Glomerular endothelial cell (primary cell): ENCODE measurements at regions not wholly inside any gene's neighbourhood (a gene's known extent, or its start where the extent isn't known, plus 50 kb on each side); places are given as distances from the start of the nearest gene placed in this dataset.

Experiments
- DNase-seq: peaks from one replicate; pipeline ENCODE4 v3.0.0-alpha.2; 2011; ENCODE audit warnings: low read depth, low spot score; ENCODE audit errors: extremely low read depth

DNA sequence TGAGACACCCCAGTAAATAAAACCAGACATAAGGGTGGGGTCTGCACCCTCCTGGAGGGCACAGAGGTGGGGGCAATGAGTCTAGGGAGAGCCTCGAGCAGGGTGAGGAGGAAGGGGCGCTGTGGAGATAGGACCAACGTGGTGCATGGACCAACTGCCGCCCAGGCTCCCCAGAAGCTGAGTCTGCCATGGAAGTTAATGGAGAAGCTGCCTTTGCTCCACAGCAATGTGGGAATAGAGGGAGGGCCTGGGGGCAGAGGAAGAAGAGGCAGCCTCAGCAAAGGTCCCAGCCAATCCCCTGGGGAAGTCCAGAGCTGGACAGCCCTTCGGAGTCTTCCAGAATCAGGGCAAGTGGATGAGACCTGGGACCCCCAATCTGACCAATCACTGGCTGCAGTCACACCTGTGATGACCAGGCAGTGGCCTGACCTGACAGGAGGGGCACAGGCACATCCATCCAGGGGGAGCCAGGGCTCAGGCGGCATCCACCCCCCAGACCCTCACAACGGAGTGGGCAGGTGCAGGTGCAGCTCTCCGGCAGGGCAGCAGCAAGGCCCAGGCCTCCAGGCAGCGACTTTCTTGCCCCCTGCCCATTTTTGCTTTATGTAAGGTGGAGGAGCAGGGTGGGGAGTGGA, 242.2 kb upstream of the PPP2R2D start:
- DNase-seq: no peak

DNA sequence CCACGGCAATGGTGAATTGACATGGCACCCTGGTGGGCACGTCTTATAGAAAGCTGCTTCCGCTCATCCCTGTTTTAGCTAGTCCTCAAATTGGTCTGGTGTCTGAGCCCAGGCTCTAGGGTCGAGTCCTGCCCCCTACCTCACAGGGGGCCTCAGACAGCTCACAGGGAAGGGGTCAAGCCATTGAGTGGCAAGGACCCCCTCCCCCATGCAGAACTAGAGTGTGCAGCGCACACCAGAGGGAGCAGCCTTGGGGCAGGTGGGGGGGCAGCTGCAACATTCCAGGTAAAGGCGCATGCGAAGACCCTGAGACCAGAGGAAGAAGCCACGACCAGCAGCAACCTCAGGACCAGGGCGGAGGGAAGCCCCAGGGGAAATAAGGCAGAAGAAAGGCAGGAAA, 240.4 kb upstream of the PPP2R2D start:
- no peak for DNase-seq

DNA sequence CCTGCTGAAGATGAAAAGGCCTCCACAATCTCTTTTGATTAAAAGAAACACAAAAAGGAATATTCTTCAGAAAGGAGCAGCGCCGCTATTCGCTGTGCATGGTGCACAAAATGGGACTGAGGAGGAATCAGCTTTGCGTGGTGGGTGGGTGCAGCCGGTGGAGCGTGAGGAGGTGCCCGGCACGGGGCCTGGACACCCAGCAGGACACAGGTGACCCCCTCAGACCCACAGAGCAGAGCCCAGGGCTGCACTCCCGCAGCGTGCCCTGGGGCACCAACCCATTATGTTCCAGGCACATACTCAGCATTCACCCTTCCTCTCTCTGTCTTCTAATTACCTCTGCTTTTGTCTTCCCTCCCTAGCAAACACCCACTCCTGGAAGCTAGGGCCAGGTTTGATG, 238.0 kb upstream of the PPP2R2D start:
- no peak for DNase-seq

DNA sequence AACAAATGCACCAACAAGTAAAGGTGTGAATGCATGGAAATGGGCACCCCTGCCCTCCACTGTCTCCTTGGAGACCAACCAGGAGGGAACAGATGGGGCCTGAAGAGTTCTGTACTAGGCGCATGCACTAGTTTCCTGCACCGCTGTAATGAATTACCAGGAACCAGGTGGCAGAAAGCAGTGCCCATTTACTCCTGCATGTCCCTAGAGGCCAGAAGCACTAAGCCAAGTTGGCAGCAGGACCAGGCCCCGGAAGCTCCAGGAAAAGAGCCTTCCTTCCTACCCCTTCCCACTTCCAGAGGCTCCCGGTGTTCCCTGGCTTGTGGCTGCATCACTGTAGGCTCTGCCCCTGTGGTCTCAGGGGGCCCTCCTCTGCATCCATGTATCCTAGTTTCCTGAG, 237.5 kb upstream of the PPP2R2D start:
- no peak for DNase-seq

DNA sequence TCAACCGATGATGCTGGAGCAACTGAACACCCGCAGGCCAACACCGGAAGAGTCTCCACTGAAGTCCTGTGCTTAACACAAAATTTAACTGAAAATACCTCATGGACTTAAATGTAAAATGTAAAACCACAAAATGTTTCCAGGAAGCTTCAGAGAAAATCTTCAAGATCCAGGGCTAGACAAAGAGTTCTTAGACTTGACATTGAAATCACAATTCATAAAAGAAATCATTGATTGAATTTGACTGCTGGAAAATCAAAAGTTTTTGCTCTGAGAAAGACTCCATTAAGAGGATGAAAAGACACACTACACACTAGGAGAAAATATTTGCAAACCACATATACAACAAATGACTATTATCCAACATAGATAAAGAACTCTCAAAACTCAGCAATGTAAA, 234.7 kb upstream of the PPP2R2D start:
- no peak for DNase-seq

DNA sequence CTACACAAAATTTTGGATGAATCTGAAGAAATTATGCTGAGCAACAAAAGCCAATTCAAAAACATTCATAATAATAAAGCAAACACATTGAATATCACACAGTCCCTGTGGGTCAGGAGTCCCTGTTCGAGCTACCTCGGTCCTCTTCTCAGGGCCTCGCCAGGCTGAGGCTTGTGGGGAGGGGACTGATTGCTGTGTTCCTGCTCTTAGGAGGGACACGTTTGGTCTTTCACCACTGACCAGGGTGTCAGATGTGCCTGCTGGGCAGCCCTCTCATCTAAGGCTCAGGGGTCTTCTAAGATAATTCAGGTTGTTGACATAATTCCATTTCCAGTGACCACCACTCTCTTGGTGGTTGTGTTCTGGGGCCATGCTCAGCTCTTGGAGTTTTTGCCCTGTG, 233.8 kb upstream of the PPP2R2D start:
- no peak for DNase-seq

DNA sequence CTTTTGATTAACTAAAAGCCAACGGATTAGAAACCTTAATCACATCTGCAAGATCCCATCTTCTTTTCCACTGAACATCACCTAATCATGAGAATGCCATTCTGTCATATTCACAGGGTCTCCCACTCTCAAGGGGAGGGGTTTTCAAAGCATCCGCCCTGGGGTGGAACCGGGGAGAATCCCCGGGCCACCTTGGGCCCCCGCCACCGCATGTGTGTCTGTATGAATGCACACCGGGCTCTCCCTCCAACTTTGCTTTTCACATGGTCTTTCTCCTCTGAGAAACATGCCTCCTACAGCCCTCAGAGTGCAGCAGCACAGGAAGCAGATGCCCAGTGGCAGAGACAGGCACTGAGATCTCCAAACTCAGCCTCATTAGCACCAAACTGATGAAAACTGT, 233.2 kb upstream of the PPP2R2D start:
- no peak for DNase-seq

DNA sequence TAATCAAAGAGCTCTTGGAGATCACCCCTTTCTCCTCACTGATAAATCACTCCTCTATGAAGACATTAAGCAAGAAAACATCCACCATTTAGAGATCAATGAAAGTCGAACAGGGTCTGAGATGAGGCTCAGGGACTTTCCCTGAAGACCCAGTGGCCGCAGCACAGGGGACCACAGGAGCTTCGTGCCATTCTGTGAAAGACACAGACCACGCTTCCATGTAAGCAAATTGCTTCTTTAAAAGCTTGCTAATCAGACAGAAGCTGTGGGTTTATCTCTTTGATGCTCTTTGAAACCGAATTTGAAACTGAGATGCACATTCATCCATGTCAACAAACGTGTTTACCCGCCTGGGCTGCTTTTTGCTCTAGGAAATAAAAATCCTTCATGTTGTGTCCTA, 231.9 kb upstream of the PPP2R2D start:
- no peak for DNase-seq

DNA sequence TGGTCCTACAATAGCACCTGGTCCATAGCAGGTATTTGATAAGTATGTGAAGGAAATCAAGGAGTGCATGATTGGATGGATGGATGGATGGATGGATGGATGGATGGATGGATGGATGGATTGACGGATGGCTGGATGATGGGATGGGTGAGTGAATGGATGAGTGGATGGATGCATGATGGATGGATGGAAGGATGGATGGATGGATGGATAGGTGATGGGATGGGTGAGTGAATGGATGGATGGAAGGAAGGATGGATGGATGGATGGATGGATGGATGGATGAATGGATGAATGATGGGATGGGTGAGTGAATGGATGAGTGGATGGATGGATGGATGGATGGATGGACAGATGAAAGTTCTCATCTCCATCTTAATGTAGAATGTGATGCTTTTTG, 231.0 kb upstream of the PPP2R2D start:
- DNase-seq: no peak

DNA sequence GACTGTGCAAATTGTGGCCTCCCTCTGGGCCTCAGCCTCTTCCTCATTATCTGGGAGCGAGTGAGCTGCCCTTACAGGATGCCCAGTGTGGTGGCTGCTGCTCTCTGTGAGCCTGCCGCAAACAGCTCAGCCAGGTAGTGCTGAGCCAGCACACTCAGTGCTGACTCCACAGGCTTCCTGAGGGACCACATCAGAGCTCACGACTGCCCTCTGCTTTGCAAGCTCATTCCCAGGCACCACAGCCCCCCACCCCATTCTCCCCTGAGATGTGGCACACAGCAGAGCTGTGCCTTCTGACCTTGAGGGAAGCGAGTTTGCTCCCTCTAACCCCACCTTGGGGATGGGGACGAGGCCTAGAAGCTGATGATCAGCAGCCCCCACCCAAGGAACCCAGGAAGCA, 230.5 kb upstream of the PPP2R2D start:
- DNase-seq: no peak

DNA sequence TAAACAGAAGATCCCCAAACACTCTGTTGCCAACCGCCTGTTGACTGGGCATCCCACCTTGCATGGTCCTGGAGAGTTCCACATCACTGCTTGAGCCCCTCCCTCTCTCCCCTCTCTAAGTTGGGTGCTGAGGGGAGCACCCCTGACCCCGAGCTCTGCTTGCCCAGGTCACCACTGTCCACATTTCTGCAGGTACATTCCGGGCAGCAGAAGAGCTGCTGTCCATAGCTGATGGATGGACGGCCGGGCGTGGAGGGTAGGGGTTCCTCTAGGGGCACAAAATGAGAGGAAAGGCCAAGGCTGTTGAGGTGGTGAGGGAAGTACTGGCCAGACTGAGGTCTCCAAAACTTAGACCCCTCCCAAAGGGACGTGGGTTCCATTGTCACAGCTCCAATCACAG, 227.4 kb upstream of the PPP2R2D start:
- no peak for DNase-seq

DNA sequence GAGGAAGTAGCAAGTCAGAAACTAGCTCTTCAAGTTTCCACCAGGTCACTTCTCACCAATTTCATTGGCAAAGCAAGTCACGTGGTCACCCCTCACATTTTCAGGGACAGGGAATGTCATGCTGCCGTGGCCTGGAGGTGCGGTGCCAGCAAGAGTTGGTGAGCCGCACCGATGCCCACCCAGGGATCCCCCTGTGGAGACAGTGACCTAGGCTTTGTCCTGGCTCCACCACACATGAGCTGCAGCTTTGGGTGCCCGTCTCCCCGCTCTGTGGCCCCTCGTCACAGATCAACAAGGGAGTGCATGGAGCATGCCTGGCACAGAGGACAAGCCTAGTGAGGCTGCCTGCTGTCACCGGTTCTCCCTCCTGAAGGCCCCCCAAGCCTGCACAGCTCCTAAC, 226.7 kb upstream of the PPP2R2D start:
- DNase-seq: no peak

DNA sequence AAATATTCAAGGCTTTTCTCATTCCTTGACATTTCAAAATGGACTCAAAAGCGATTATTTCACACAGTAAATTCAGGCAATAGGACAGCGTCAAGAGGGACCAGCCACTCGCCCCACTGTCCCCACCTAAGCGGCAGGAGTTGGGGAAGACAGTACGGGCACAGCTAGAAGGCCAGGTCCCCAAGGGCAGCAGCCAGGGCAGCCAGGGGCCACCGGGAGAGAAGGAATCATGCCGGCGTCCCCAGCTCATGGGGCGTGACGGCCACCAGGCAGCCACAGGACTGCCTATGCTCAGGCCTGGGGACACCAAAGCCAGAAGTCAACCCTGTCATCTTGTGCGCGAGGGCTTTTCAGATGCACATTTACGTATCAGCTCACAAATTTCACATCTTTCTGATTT, 225.7 kb upstream of the PPP2R2D start:
- no peak for DNase-seq

DNA sequence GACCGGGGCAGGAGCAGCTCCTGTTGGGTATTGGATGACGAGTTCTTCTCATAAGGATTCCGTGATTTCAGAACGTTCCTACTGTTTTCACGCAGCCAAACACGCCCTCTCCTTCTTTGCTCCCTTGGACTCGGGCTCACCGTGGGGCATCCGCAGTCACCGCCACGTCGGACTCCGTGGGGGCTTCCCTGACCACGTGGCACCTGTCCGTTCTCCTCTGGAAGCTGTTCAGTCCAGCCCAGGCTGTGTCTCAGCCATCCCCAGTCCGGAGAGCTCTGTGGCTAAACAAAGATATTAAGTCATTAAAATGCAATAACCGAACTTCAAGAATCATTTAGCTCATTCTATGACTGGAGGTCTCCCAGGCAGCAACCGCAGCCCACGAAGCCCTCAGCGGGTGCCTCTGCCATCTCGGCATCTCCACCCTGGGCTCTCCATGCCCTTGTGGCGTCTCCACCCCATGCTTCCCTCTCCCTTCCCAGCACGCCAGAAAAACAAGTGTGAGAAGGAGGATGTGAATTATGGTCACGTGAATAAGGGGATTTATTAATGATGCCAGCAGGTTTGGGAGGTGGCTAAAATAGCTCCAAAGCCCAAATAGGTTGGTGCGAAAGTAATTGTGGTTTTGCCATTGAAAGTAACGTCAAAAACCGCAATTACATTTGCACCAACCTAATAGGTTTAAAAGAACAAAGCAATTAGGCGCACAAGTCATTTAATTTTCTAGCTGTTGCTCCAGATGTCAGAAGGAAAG, 224.6 kb upstream of the PPP2R2D start:
- no peak for DNase-seq

DNA sequence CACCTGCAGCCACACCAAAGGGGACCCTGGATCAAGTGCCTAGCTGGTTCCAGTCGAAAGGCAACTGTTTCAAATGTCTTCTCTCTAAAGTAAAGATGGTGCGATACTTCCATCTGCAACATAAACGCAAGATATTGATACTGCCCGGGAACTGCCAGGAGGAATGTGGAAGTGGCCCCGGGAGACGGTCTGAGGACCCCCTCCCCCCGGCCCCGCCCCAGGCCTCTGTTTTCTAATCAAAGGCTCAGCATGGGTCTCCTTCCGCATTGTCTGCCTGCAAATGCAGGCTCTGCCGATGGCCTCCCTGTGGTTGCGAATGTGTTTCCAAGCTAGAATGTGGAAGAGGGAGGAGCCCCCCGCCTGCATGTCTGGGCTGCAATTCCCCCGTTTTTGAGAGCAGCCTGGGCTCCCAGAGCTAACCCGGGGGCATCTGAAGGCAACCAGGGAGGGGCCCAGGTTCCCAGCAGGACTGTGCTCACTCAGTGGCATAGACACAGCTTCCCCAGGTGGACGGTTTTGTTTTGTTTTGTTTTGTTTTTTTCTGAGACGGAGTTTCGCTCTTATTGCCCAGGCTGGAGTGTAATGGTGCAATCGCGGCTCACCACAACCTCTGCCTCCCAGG, 223.9 kb upstream of the PPP2R2D start:
- no peak for DNase-seq

DNA sequence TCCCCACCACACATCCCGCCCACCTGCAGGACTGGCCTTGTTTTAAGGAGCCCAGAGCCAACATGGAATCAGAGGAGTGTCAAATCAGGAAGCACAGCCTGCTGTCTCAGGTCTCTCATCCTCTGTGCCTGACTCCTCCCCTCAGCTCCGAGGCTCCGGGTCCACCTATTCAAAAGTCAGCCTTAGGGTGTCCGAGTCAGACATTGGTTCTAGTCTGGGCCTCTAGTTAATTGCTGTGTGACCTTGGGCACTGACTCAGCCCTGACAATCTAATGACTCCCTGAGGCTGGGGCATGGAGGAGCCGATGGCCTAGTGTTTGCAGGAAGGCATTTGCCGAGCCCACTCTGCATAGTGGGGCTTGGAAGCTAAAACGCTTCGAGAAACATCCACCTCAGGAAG, 223.1 kb upstream of the PPP2R2D start:
- DNase-seq: no peak

DNA sequence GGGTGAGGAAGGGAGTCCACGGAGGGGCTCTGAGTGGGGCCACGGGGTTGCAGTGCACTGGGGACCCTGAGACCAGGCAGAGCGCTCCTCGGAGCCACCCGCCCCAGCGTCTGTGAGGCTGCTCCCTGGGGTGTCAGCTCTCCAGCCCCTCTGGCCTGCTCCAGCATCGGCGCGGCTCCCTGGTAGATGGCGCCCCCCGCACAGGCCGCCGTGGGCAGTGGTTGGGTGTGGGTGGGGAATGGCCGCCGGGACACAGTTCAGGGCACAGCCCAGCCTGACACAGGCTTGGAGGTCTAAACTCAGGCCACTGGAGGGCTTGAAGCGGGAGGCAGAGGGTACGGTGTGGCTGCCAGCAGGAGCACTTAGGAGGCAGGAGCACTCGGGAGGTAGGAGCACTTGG, 222.6 kb upstream of the PPP2R2D start:
- no peak for DNase-seq

DNA sequence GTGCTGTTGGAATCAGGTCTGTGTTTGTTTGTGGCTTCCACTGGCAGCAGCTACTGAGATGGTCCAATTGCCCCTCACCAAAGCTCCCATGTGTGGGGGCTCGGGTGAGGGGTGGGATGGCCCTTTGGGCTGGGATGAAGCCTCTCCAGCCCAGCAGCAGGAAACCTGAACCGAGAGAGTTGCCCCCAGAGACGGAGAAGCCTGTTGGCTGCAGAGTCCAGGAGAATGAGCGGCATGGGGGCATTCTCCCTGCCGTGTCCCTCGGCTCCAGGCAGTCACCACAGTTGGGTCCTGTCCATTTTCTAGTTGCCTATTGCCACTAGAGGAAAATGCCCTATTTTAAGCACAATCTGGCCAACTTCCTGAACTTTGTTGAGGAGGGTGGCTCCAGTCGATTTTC, 222.2 kb upstream of the PPP2R2D start:
- DNase-seq: no peak

DNA sequence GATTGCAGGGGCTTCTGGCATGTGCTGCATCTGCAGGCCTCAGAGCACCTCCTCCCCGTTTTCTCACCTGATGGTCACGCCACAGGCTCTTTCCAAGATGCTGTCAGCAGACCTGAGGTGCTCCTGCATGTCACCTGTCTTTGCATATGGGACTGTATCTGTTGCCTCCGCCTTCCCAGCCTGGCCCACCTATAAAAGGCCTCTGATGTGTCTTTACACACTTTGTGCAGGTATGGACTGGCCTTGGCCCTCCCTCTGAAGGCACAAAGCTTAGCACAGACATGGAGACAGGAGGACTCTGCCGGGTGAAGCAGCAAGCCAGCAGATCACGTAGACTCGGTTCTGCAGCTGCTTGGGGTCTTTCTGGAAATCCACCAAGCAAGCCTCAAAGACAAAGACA, 220.9 kb upstream of the PPP2R2D start:
- no peak for DNase-seq

DNA sequence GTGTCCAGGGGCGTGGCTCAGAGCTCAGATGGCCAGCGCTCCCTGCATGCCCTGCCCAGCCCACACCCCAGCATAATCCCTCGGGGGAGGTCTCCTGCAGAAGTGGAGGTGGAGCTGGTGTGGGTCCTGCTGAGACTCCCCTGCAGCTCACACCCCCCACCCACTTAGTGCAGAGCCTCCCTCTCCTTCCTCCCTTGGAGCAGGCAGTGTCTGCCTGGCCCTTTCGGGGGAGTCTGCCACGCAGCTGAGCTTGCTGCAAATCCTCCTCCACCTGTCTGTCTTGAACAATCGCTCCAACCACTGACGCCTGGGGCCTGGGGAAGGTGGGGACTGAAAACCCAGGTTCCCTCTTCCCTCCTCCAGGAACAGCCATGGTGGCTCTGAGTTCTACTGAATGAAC, 219.7 kb upstream of the PPP2R2D start:
- DNase-seq: no peak

DNA sequence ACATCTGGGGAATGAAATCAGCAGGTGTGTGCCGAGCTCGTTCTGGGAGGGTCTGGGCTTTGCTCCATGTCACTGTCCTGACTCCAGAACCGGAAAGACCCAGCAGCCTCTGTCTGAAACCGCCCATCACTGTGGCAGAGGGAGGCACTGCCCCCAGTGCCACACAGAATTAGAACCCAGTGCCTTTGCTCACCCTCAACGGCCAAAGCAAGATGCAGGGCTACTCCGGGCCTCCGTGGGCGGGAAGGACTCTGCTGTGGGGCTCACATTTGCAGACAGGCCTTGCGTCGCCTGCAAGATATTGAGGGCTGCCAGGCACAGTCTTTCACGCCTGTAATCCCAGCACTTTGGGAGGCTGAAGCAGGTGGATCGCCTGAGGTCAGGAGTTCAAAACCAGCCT, 219.2 kb upstream of the PPP2R2D start:
- DNase-seq: no peak

DNA sequence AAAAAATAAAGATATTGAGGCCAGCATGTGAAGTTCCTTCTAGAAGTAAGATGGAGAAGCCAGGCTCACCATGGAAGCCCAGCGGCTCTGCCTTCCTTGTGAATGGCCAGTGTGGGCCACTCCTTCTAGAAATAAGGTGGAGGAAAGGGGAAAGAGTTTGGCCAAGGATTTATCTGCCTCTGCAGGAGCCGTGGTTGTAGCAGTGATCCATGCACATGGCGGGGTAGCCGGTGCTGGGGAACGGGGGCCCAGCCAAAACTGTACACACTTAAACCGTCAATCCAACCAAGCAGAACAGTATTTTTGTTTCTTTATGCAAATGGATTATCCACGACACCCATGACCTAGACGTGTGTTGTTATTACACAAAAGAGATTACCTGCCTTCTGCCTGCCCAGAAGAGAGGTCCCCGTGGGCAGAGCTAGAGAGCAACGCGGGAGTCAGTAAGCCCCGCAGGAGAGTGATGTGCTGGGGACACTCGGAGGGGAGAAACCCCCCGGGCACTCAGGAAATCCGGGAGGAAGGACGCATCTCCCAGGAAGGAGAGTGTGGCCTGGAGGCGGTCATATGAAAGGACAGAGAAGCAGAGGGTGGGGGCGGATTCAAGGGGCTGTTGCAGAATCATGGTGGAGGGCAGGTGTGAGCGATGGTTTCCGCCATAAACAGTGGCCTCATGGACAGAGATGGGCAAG, 218.4 kb upstream of the PPP2R2D start:
- no peak for DNase-seq
